ENCODE measurements at regions not wholly inside any gene's neighbourhood (a gene's known extent, or its start where the extent isn't known, plus 50 kb on each side); places are given as distances from the start of the nearest gene placed in this dataset.

- H3K36me3 ChIP-seq (ENCODE audit: insufficient read depth, low read length) = no peaks in the 10 kb centered on the region
- H3K27ac ChIP-seq (ENCODE audit: low read depth, low read length, poor library complexity, severe bottlenecking) = no peak overlapping the region
- H2AFZ ChIP-seq (ENCODE audit: low read length) = no peak overlapping the region
- BruUV-seq (replicated peaks) = no TSS peak
- DNase-seq (ENCODE audit: low spot score) = no peak
- H3K4me2 ChIP-seq (ENCODE audit: low read length) = no peak overlapping the region
- H3K9me3 ChIP-seq (ENCODE audit: low read length) = no peaks in the 10 kb centered on the region
- no peak overlapping the region for H3K4me3 ChIP-seq (ENCODE audit: low read depth, low read length, poor library complexity, severe bottlenecking)
- H3K9me2 ChIP-seq (ENCODE audit: insufficient read depth, low read length) = no peaks in the 10 kb centered on the region
- H4K20me1 ChIP-seq (ENCODE audit: insufficient read depth, low read length) = no peaks in the 10 kb centered on the region
- CTCF ChIA-PET (ENCODE audit: unreplicated experiment) = no interaction called here
- no peaks in the 10 kb centered on the region for H3K79me2 ChIP-seq (ENCODE audit: insufficient read depth, low read depth, low read length)
- intact Hi-C loops (cut with micrococcal nuclease; ENCODE audit: unreplicated experiment) = no loop called here
- TF ChIP-seq EZH2phosphoT487 (IDR thresholded peaks at IDR 0.05; ENCODE audit: borderline replicate concordance, low read depth, low read length) (no peak), CTCF (conservative IDR thresholded peaks at IDR 0.05; ENCODE audit: low read length) (no peak)
- H3K4me1 ChIP-seq (ENCODE audit: insufficient read depth, low read length, poor library complexity, severe bottlenecking) = no peaks in the 10 kb centered on the region
- POLR2A ChIA-PET = no interaction called here
Observed at GRCh38 chr21:35414056-35414455, 365.0 kb upstream of the RUNX1 start.

GRCh38 chr21:35412231-35412630 lies 363.1 kb upstream of the RUNX1 start:
- Histone ChIP-seq H3K9me2 (ENCODE audit: insufficient read depth, low read length) (no peaks in the 10 kb centered on the region), H4K20me1 (ENCODE audit: insufficient read depth, low read length) (no peaks in the 10 kb centered on the region), H2AFZ (ENCODE audit: low read length) (no peak overlapping the region), H3K27ac (ENCODE audit: low read depth, low read length, poor library complexity, severe bottlenecking) (no peak overlapping the region), H3K9me3 (ENCODE audit: low read length) (no peaks in the 10 kb centered on the region), H3K79me2 (ENCODE audit: insufficient read depth, low read depth, low read length) (no peaks in the 10 kb centered on the region), H3K4me3 (ENCODE audit: low read depth, low read length, poor library complexity, severe bottlenecking) (no peak overlapping the region), H3K36me3 (ENCODE audit: insufficient read depth, low read length) (no peaks in the 10 kb centered on the region), H3K4me2 (ENCODE audit: low read length) (no peak overlapping the region), H3K4me1 (ENCODE audit: insufficient read depth, low read length, poor library complexity, severe bottlenecking) (no peaks in the 10 kb centered on the region)
- no peak for TF ChIP-seq CTCF (conservative IDR thresholded peaks at IDR 0.05; ENCODE audit: low read length)
- TF ChIP-seq EZH2phosphoT487 (IDR thresholded peaks at IDR 0.05; ENCODE audit: borderline replicate concordance, low read depth, low read length) = no peak
- no TSS peak for BruUV-seq (replicated peaks)
- ChIA-PET CTCF (ENCODE audit: unreplicated experiment) (no interaction called here), POLR2A (no interaction called here)
- no peak for DNase-seq (ENCODE audit: low spot score)
- intact Hi-C loops (cut with micrococcal nuclease; ENCODE audit: unreplicated experiment) = no loop called here

GRCh38 chr21:35411434-35411833 lies 362.3 kb upstream of the RUNX1 start:
- no TSS peak for BruUV-seq (replicated peaks)
- Histone ChIP-seq H3K36me3 (ENCODE audit: insufficient read depth, low read length) (no peaks in the 10 kb centered on the region), H3K9me2 (ENCODE audit: insufficient read depth, low read length) (no peaks in the 10 kb centered on the region), H3K4me3 (ENCODE audit: low read depth, low read length, poor library complexity, severe bottlenecking) (no peak overlapping the region), H3K4me2 (ENCODE audit: low read length) (no peak overlapping the region), H3K79me2 (ENCODE audit: insufficient read depth, low read depth, low read length) (no peaks in the 10 kb centered on the region), H2AFZ (ENCODE audit: low read length) (no peak overlapping the region), H3K9me3 (ENCODE audit: low read length) (no peaks in the 10 kb centered on the region), H3K27ac (ENCODE audit: low read depth, low read length, poor library complexity, severe bottlenecking) (no peak overlapping the region), H3K4me1 (ENCODE audit: insufficient read depth, low read length, poor library complexity, severe bottlenecking) (no peaks in the 10 kb centered on the region), H4K20me1 (ENCODE audit: insufficient read depth, low read length) (no peaks in the 10 kb centered on the region)
- POLR2A ChIA-PET = no interaction called here
- no peak for TF ChIP-seq EZH2phosphoT487 (IDR thresholded peaks at IDR 0.05; ENCODE audit: borderline replicate concordance, low read depth, low read length)
- TF ChIP-seq CTCF (conservative IDR thresholded peaks at IDR 0.05; ENCODE audit: low read length) = no peak
- intact Hi-C loops (cut with micrococcal nuclease; ENCODE audit: unreplicated experiment) = no loop called here
- no peak for DNase-seq (ENCODE audit: low spot score)
- CTCF ChIA-PET (ENCODE audit: unreplicated experiment) = no interaction called here

Data from OCI-LY7 (cell line).